ENCODE measurements at regions not wholly inside any gene's neighbourhood (a gene's known extent, or its start where the extent isn't known, plus 50 kb on each side); places are given as distances from the start of the nearest gene placed in this dataset.

GRCh38 chr12:66941150-66941549, 262.3 kb upstream of the GRIP1 start:
- Histone ChIP-seq H3K27ac (no peak overlapping the region), H3K9ac (ENCODE audit: insufficient read length) (no peak overlapping the region), H3K9me3 (ENCODE audit: low read depth, low read length) (no peaks in the 10 kb centered on the region), H3K4me3 (no peak overlapping the region), H3K36me3 (ENCODE audit: insufficient read depth, low read length) (no peaks in the 10 kb centered on the region)
- TF ChIP-seq EZH2 (IDR thresholded peaks at IDR 0.05): no peak
- no peak for TF ChIP-seq POLR2AphosphoS5 (IDR thresholded peaks at IDR 0.05; ENCODE audit: borderline replicate concordance, low read depth, low read length)
- TF ChIP-seq FOXP2 (optimal IDR thresholded peaks at IDR 0.05; ENCODE audit: control extremely low read depth, extremely low read length, insufficient read depth): no peak
- no peak for DNase-seq (ENCODE audit: low read depth, low spot score)

GRCh38 chr12:66942741-66943465, 264.0 kb upstream of the GRIP1 start:
- DNase-seq (ENCODE audit: low read depth, low spot score): no peak
- H3K9me3 ChIP-seq (ENCODE audit: low read depth, low read length): no peaks in the 10 kb centered on the region
- no peaks in the 10 kb centered on the region for H3K36me3 ChIP-seq (ENCODE audit: insufficient read depth, low read length)
- H3K9ac ChIP-seq (ENCODE audit: insufficient read length): no peak overlapping the region
- no peak overlapping the region for H3K27ac ChIP-seq
- TF ChIP-seq EZH2 (IDR thresholded peaks at IDR 0.05): no peak
- TF ChIP-seq POLR2AphosphoS5 (IDR thresholded peaks at IDR 0.05; ENCODE audit: borderline replicate concordance, low read depth, low read length): no peak
- no peak for TF ChIP-seq FOXP2 (optimal IDR thresholded peaks at IDR 0.05; ENCODE audit: control extremely low read depth, extremely low read length, insufficient read depth)
- no peak overlapping the region for H3K4me3 ChIP-seq

- no peak overlapping the region for H3K9ac ChIP-seq (ENCODE audit: insufficient read length)
- no peaks in the 10 kb centered on the region for H3K9me3 ChIP-seq (ENCODE audit: low read depth, low read length)
- H3K4me3 ChIP-seq: no peak overlapping the region
- H3K36me3 ChIP-seq (ENCODE audit: insufficient read depth, low read length): no peaks in the 10 kb centered on the region
- TF ChIP-seq FOXP2 (optimal IDR thresholded peaks at IDR 0.05; ENCODE audit: control extremely low read depth, extremely low read length, insufficient read depth) (no peak), POLR2AphosphoS5 (IDR thresholded peaks at IDR 0.05; ENCODE audit: borderline replicate concordance, low read depth, low read length) (no peak), EZH2 (IDR thresholded peaks at IDR 0.05) (no peak)
- H3K27ac ChIP-seq: no peak overlapping the region
- no peak for DNase-seq (ENCODE audit: low read depth, low spot score)
These were observed 265.5 kb upstream of the GRIP1 start for GRCh38 chr12:66944365-66944764.

- H3K9me3 ChIP-seq (ENCODE audit: low read depth, low read length): no peaks in the 10 kb centered on the region
- H3K36me3 ChIP-seq (ENCODE audit: insufficient read depth, low read length): no peaks in the 10 kb centered on the region
- DNase-seq (ENCODE audit: low read depth, low spot score): no peak
- H3K27ac ChIP-seq: no peak overlapping the region
- TF ChIP-seq POLR2AphosphoS5 (IDR thresholded peaks at IDR 0.05; ENCODE audit: borderline replicate concordance, low read depth, low read length) (no peak), EZH2 (IDR thresholded peaks at IDR 0.05) (no peak), FOXP2 (optimal IDR thresholded peaks at IDR 0.05; ENCODE audit: control extremely low read depth, extremely low read length, insufficient read depth) (no peak)
- H3K9ac ChIP-seq (ENCODE audit: insufficient read length): no peak overlapping the region
- H3K4me3 ChIP-seq: no peak overlapping the region
These were observed 266.4 kb upstream of the GRIP1 start for GRCh38 chr12:66945189-66945817.

- Histone ChIP-seq H3K27ac (no peak overlapping the region), H3K4me3 (no peak overlapping the region), H3K36me3 (ENCODE audit: insufficient read depth, low read length) (no peaks in the 10 kb centered on the region), H3K9me3 (ENCODE audit: low read depth, low read length) (no peaks in the 10 kb centered on the region), H3K9ac (ENCODE audit: insufficient read length) (no peak overlapping the region)
- TF ChIP-seq POLR2AphosphoS5 (IDR thresholded peaks at IDR 0.05; ENCODE audit: borderline replicate concordance, low read depth, low read length): no peak
- TF ChIP-seq EZH2 (IDR thresholded peaks at IDR 0.05): no peak
- TF ChIP-seq FOXP2 (optimal IDR thresholded peaks at IDR 0.05; ENCODE audit: control extremely low read depth, extremely low read length, insufficient read depth): no peak
- no peak for DNase-seq (ENCODE audit: low read depth, low spot score)
These were observed 268.2 kb upstream of the GRIP1 start for GRCh38 chr12:66947119-66947518.

GRCh38 chr12:66952668-66953067, 273.8 kb upstream of the GRIP1 start:
- Histone ChIP-seq H3K27ac (no peak overlapping the region), H3K9ac (ENCODE audit: insufficient read length) (no peak overlapping the region), H3K36me3 (ENCODE audit: insufficient read depth, low read length) (no peaks in the 10 kb centered on the region), H3K9me3 (ENCODE audit: low read depth, low read length) (no peaks in the 10 kb centered on the region), H3K4me3 (no peak overlapping the region)
- TF ChIP-seq FOXP2 (optimal IDR thresholded peaks at IDR 0.05; ENCODE audit: control extremely low read depth, extremely low read length, insufficient read depth) (no peak), EZH2 (IDR thresholded peaks at IDR 0.05) (no peak), POLR2AphosphoS5 (IDR thresholded peaks at IDR 0.05; ENCODE audit: borderline replicate concordance, low read depth, low read length) (no peak)
- no peak for DNase-seq (ENCODE audit: low read depth, low spot score)

- Histone ChIP-seq H3K9me3 (ENCODE audit: low read depth, low read length) (no peaks in the 10 kb centered on the region), H3K4me3 (no peak overlapping the region), H3K9ac (ENCODE audit: insufficient read length) (no peak overlapping the region), H3K27ac (no peak overlapping the region), H3K36me3 (ENCODE audit: insufficient read depth, low read length) (no peaks in the 10 kb centered on the region)
- DNase-seq (ENCODE audit: low read depth, low spot score): no peak
- no peak for TF ChIP-seq POLR2AphosphoS5 (IDR thresholded peaks at IDR 0.05; ENCODE audit: borderline replicate concordance, low read depth, low read length)
- no peak for TF ChIP-seq EZH2 (IDR thresholded peaks at IDR 0.05)
- no peak for TF ChIP-seq FOXP2 (optimal IDR thresholded peaks at IDR 0.05; ENCODE audit: control extremely low read depth, extremely low read length, insufficient read depth)
These were observed 277.4 kb upstream of the GRIP1 start for GRCh38 chr12:66956300-66956699.

GRCh38 chr12:66959276-66959675, 280.4 kb upstream of the GRIP1 start:
- no peaks in the 10 kb centered on the region for H3K9me3 ChIP-seq (ENCODE audit: low read depth, low read length)
- H3K27ac ChIP-seq: no peak overlapping the region
- no peaks in the 10 kb centered on the region for H3K36me3 ChIP-seq (ENCODE audit: insufficient read depth, low read length)
- H3K4me3 ChIP-seq: no peak overlapping the region
- H3K9ac ChIP-seq (ENCODE audit: insufficient read length): no peak overlapping the region
- DNase-seq (ENCODE audit: low read depth, low spot score): no peak
- TF ChIP-seq FOXP2 (optimal IDR thresholded peaks at IDR 0.05; ENCODE audit: control extremely low read depth, extremely low read length, insufficient read depth): no peak
- TF ChIP-seq EZH2 (IDR thresholded peaks at IDR 0.05): no peak
- no peak for TF ChIP-seq POLR2AphosphoS5 (IDR thresholded peaks at IDR 0.05; ENCODE audit: borderline replicate concordance, low read depth, low read length)

Measured in SK-N-MC (cell line).